Chondrocyte (in vitro differentiated cells): ENCODE measurements at regions not wholly inside any gene's neighbourhood (a gene's known extent, or its start where the extent isn't known, plus 50 kb on each side); places are given as distances from the start of the nearest gene placed in this dataset.

Experiments used
- DNase-seq: peaks from one replicate; pipeline ENCODE4 v3.0.0; 2021; ENCODE audit warnings: mixed read lengths, low spot score
- H3K27ac Mint-ChIP-seq: one replicate; pipeline ENCODE4 v1.8.0; 2021; ENCODE audit warnings: mild to moderate bottlenecking, moderate library complexity, mixed read lengths; ENCODE audit not compliant: unreplicated experiment
- H3K27me3 Mint-ChIP-seq: 2 replicates; pipeline ENCODE4 v1.8.0; 2021; ENCODE audit warnings: low read depth, mixed read lengths
- H3K36me3 Mint-ChIP-seq: 2 replicates; pipeline ENCODE4 v1.8.0; 2021; ENCODE audit warnings: low read depth, mixed read lengths
- H3K4me1 Mint-ChIP-seq: 2 replicates; pipeline ENCODE4 v1.8.0; 2021; ENCODE audit warnings: low read depth, mild to moderate bottlenecking, mixed read lengths
- H3K4me3 Mint-ChIP-seq: one replicate; pipeline ENCODE4 v1.8.0; 2021; ENCODE audit warnings: mild to moderate bottlenecking, moderate library complexity, mixed read lengths; ENCODE audit not compliant: unreplicated experiment
- H3K9me3 Mint-ChIP-seq: 2 replicates; pipeline ENCODE4 v1.8.0; 2021; ENCODE audit warnings: low read depth, mixed read lengths
- CTCF ChIP-seq: fragments of 200-600 bp; sonication (generic); IDR thresholded peaks from 2 replicates; pipeline ENCODE4 v1.5.0; 2021; ENCODE audit warnings: antibody characterized with exemption, mild to moderate bottlenecking, moderate library complexity

- no peak overlapping the region for H3K27ac Mint-ChIP-seq
- H3K4me1 Mint-ChIP-seq = no peaks in the 10 kb centered on the region
- no peak for TF ChIP-seq CTCF
- H3K27me3 Mint-ChIP-seq = no peaks in the 10 kb centered on the region
- no peak for DNase-seq
- peaks cover 4% of the 10 kb centered on the region for H3K9me3 Mint-ChIP-seq
- H3K36me3 Mint-ChIP-seq = no peaks in the 10 kb centered on the region
- no peak overlapping the region for H3K4me3 Mint-ChIP-seq
These were observed 511.7 kb upstream of the SEL1L start for GRCh38 chr14:82045339-82045738.

GRCh38 chr14:82046512-82047226 lies 513.0 kb upstream of the SEL1L start:
- H3K27me3 Mint-ChIP-seq = no peaks in the 10 kb centered on the region
- H3K4me3 Mint-ChIP-seq = no peak overlapping the region
- no peaks in the 10 kb centered on the region for H3K36me3 Mint-ChIP-seq
- no peak overlapping the region for H3K27ac Mint-ChIP-seq
- DNase-seq = no peak
- peaks cover under 1% of the 10 kb centered on the region for H3K9me3 Mint-ChIP-seq
- no peaks in the 10 kb centered on the region for H3K4me1 Mint-ChIP-seq
- TF ChIP-seq CTCF = no peak

GRCh38 chr14:82047777-82048470 lies 514.3 kb upstream of the SEL1L start:
- Mint-ChIP-seq H3K4me3 (no peak overlapping the region), H3K27ac (no peak overlapping the region), H3K27me3 (no peaks in the 10 kb centered on the region), H3K36me3 (no peaks in the 10 kb centered on the region), H3K9me3 (no peaks in the 10 kb centered on the region), H3K4me1 (no peaks in the 10 kb centered on the region)
- TF ChIP-seq CTCF = no peak
- DNase-seq = no peak

- H3K36me3 Mint-ChIP-seq = no peaks in the 10 kb centered on the region
- no peak overlapping the region for H3K4me3 Mint-ChIP-seq
- TF ChIP-seq CTCF = no peak
- no peaks in the 10 kb centered on the region for H3K4me1 Mint-ChIP-seq
- no peaks in the 10 kb centered on the region for H3K27me3 Mint-ChIP-seq
- peaks cover 5% of the 10 kb centered on the region for H3K9me3 Mint-ChIP-seq
- DNase-seq = no peak
- no peak overlapping the region for H3K27ac Mint-ChIP-seq
These were observed 519.1 kb upstream of the SEL1L start for GRCh38 chr14:82052778-82053177.

- no peak overlapping the region for H3K27ac Mint-ChIP-seq
- no peaks in the 10 kb centered on the region for H3K36me3 Mint-ChIP-seq
These were observed 522.0 kb upstream of the SEL1L start for GRCh38 chr14:82055515-82056115.

More at GRCh38 chr14:82055515-82056115, 522.0 kb upstream of the SEL1L start:
- TF ChIP-seq CTCF = no peak
- H3K4me1 Mint-ChIP-seq = no peaks in the 10 kb centered on the region
- no peak overlapping the region for H3K4me3 Mint-ChIP-seq
- DNase-seq = no peak
- peaks cover 8% of the 10 kb centered on the region for H3K9me3 Mint-ChIP-seq
- H3K27me3 Mint-ChIP-seq = no peaks in the 10 kb centered on the region
